Loucy (cell line): ENCODE measurements at regions not wholly inside any gene's neighbourhood (a gene's known extent, or its start where the extent isn't known, plus 50 kb on each side); places are given as distances from the start of the nearest gene placed in this dataset.

ENCODE experiments used
- H2AFZ ChIP-seq: fragments of 200-600 bp; sonication (generic); 2 replicates; pipeline ENCODE4 v1.6.0; 2016; ENCODE audit warnings: antibody characterized with exemption, mild to moderate bottlenecking, low read length, moderate library complexity
- H3F3A ChIP-seq: fragments of 200-600 bp; 2 replicates; pipeline ENCODE4 v1.6.0; 2016; ENCODE audit warnings: antibody characterized with exemption, low read depth, mild to moderate bottlenecking
- H3K27me3 ChIP-seq: fragments of 200-600 bp; sonication (generic); 2 replicates; pipeline ENCODE4 v1.6.1; 2014; ENCODE audit warnings: low read length, mild to moderate bottlenecking; ENCODE audit not compliant: insufficient read depth, poor library complexity, severe bottlenecking
- H3K36me3 ChIP-seq: fragments of 200-600 bp; sonication (generic); 2 replicates; pipeline ENCODE4 v1.6.1; 2016; ENCODE audit warnings: low read length; ENCODE audit not compliant: insufficient read depth
- H3K4me1 ChIP-seq: fragments of 200-600 bp; sonication (generic); 2 replicates; pipeline ENCODE4 v1.5.1; 2014; ENCODE audit warnings: low read length, mild to moderate bottlenecking; ENCODE audit not compliant: insufficient read depth, poor library complexity, severe bottlenecking
- H3K4me2 ChIP-seq: fragments of 200-600 bp; sonication (generic); 2 replicates; pipeline ENCODE4 v1.6.0; 2014; ENCODE audit warnings: antibody characterized with exemption, low read length, low read depth, mild to moderate bottlenecking; ENCODE audit not compliant: poor library complexity, severe bottlenecking
- H3K4me3 ChIP-seq: fragments of 200-600 bp; sonication (generic); 2 replicates; pipeline ENCODE4 v1.5.1; 2014; ENCODE audit warnings: low read length, mild to moderate bottlenecking, mixed read lengths; ENCODE audit not compliant: poor library complexity, severe bottlenecking
- H3K79me2 ChIP-seq: fragments of 200-600 bp; sonication (generic); 2 replicates; pipeline ENCODE4 v1.6.1; 2014; ENCODE audit warnings: low read length; ENCODE audit not compliant: insufficient read depth
- H3K9ac ChIP-seq: fragments of 200-600 bp; sonication (generic); 2 replicates; pipeline ENCODE4 v1.6.0; 2014; ENCODE audit warnings: mild to moderate bottlenecking, low read depth, low read length, moderate library complexity; ENCODE audit not compliant: poor library complexity, severe bottlenecking
- H3K9me2 ChIP-seq: fragments of 200-600 bp; sonication (generic); replicated peaks from 2 replicates; pipeline ENCODE4 v1.6.1; 2016; ENCODE audit warnings: low read depth, low read length, mixed read lengths
- H3K9me3 ChIP-seq: fragments of 200-600 bp; sonication (generic); 2 replicates; pipeline ENCODE4 v1.6.1; 2014; ENCODE audit warnings: mild to moderate bottlenecking, antibody characterized with exemption, low read length, low read depth; ENCODE audit not compliant: insufficient read depth
- H4K20me1 ChIP-seq: fragments of 200-600 bp; sonication (generic); 2 replicates; pipeline ENCODE4 v1.6.0; 2014; ENCODE audit warnings: antibody characterized with exemption, low read length, mild to moderate bottlenecking; ENCODE audit not compliant: insufficient read depth, poor library complexity, severe bottlenecking
- EZH2phosphoT487 ChIP-seq: fragments of 200-600 bp; IDR thresholded peaks from 2 replicates; pipeline ENCODE4 v1.6.1; 2018; ENCODE audit warnings: antibody characterized with exemption, mild to moderate bottlenecking, moderate library complexity, borderline replicate concordance
- TF ChIP-seq, protein P1 (sequence below): fragments of 200-600 bp; sonication (generic); conservative IDR thresholded peaks from 2 replicates; pipeline ENCODE4 v1.5.1; 2014; ENCODE audit warnings: mild to moderate bottlenecking, antibody characterized with exemption, low read length

DNA sequence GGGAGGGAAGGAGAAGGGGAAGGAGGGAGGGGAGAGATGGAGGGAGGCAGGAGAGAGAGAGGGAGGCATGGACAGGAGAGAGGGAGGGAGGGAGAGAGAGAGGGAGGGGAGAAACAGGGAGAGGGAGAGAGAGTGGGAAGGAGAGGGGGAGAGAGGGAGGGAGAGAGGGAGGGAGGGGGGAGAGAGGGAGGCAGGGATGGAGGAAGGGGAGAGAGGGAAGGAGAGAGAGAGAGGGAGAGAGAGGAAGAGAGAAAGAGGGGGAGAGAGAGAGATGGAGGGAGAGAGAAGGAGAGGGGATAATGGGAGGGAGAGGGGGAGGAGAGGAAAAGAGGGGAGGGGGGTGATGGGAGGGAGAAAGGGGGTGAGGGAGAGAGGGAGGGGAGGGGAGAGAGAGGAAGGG, 86.8 kb upstream of the VSTM2B start:
- H2AFZ ChIP-seq, result no peak overlapping the region
- H3K9me3 ChIP-seq, result no peaks in the 10 kb centered on the region; the same call in 1 of the 2 replicates
- no peak overlapping the region for H3K4me2 ChIP-seq
- H3K4me3 ChIP-seq, result no peak overlapping the region
- no peaks in the 10 kb centered on the region for H3K79me2 ChIP-seq
- no peaks in the 10 kb centered on the region for H3K36me3 ChIP-seq
- no peak overlapping the region for H3K9ac ChIP-seq
- TF ChIP-seq, protein P1, sequence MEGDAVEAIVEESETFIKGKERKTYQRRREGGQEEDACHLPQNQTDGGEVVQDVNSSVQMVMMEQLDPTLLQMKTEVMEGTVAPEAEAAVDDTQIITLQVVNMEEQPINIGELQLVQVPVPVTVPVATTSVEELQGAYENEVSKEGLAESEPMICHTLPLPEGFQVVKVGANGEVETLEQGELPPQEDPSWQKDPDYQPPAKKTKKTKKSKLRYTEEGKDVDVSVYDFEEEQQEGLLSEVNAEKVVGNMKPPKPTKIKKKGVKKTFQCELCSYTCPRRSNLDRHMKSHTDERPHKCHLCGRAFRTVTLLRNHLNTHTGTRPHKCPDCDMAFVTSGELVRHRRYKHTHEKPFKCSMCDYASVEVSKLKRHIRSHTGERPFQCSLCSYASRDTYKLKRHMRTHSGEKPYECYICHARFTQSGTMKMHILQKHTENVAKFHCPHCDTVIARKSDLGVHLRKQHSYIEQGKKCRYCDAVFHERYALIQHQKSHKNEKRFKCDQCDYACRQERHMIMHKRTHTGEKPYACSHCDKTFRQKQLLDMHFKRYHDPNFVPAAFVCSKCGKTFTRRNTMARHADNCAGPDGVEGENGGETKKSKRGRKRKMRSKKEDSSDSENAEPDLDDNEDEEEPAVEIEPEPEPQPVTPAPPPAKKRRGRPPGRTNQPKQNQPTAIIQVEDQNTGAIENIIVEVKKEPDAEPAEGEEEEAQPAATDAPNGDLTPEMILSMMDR, result no peak
- TF ChIP-seq EZH2phosphoT487, result no peak
- H4K20me1 ChIP-seq, result no peaks in the 10 kb centered on the region
- H3K9me2 ChIP-seq, result no peaks in the 10 kb centered on the region
- no peaks in the 10 kb centered on the region for H3F3A ChIP-seq
- no peaks in the 10 kb centered on the region for H3K4me1 ChIP-seq
- no peaks in the 10 kb centered on the region for H3K27me3 ChIP-seq

DNA sequence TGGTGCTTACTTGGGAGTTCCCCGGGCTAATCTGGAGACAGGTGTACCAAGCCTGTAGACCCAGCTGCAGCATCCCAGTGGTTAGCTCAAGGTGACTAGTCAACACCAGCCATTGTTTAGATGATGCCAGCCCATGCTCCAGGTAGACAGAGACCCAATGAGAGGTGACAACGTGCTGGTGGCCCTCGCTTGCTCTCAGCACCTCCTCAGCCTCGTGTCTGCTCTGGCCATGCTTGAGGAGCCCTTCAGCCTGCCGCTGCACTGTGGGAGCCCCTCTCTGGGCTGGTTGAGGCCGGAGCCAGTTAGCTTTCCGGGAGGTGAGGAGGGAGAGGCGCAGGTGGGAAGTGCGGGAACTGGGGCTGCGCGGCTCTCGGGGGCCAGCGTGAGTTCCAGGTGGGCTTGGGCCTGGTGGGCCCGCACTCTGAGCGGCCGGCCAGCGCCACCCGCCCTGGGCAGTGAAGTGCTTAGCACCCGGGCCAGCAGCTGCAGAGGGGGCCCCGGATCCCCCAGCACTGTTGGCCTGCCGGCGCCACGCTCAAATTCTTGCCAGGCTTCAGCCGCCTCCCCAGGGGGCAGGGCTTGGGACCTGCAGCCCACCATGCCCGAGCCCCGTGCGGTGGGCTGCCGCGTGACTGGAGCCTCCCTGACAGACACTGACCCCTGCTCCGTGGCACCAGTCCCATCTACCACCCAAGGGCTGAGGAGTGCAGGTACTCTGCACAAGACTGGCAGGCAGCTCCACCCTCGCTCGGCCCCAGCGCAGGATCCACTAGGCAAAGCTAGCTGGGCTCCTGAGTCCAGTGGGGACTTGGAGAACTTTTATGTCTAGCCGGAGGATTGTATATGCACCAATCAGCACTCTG, 85.9 kb upstream of the VSTM2B start:
- Histone ChIP-seq H3K9ac (no peak overlapping the region), H3K9me3 (no peaks in the 10 kb centered on the region; the same call in 1 of the 2 replicates), H3K79me2 (no peaks in the 10 kb centered on the region), H3K27me3 (no peaks in the 10 kb centered on the region), H3K4me3 (no peak overlapping the region), H4K20me1 (no peaks in the 10 kb centered on the region), H3K4me1 (no peaks in the 10 kb centered on the region), H3K36me3 (no peaks in the 10 kb centered on the region), H3K4me2 (no peak overlapping the region), H2AFZ (no peak overlapping the region), H3K9me2 (no peaks in the 10 kb centered on the region), H3F3A (no peaks in the 10 kb centered on the region)
- TF ChIP-seq, protein P1, result no peak
- no peak for TF ChIP-seq EZH2phosphoT487

DNA sequence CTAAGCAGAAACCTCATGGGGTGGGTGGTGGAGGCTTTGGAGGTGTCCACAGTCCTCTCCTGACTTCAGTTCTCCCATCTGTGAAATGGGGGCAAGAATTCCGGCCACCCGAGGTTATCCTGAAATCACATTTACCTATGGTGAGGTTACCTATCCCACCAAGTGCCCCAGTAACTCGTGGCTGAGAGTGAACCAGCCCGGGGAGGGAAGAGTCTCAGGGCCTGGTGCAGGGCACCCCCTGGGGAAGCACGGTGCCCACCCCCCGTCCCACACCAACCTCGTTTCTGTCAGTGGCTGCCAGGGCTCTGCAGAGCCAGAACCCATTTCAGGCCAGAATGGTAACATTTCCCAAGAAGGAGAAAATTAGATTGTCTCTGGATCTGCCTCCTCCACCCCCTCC, 83.7 kb upstream of the VSTM2B start:
- Histone ChIP-seq H3F3A (no peaks in the 10 kb centered on the region), H3K36me3 (no peaks in the 10 kb centered on the region), H3K4me2 (no peak overlapping the region), H3K27me3 (no peaks in the 10 kb centered on the region), H3K4me1 (no peaks in the 10 kb centered on the region), H4K20me1 (no peaks in the 10 kb centered on the region), H3K9me2 (no peaks in the 10 kb centered on the region), H3K9me3 (no peaks in the 10 kb centered on the region; the same call in 1 of the 2 replicates), H3K79me2 (no peaks in the 10 kb centered on the region), H3K4me3 (no peak overlapping the region), H3K9ac (no peak overlapping the region), H2AFZ (no peak overlapping the region)
- TF ChIP-seq EZH2phosphoT487, result no peak
- TF ChIP-seq, protein P1, result no peak
